ENCODE measurements at regions not wholly inside any gene's neighbourhood (a gene's known extent, or its start where the extent isn't known, plus 50 kb on each side); places are given as distances from the start of the nearest gene placed in this dataset.

DNA sequence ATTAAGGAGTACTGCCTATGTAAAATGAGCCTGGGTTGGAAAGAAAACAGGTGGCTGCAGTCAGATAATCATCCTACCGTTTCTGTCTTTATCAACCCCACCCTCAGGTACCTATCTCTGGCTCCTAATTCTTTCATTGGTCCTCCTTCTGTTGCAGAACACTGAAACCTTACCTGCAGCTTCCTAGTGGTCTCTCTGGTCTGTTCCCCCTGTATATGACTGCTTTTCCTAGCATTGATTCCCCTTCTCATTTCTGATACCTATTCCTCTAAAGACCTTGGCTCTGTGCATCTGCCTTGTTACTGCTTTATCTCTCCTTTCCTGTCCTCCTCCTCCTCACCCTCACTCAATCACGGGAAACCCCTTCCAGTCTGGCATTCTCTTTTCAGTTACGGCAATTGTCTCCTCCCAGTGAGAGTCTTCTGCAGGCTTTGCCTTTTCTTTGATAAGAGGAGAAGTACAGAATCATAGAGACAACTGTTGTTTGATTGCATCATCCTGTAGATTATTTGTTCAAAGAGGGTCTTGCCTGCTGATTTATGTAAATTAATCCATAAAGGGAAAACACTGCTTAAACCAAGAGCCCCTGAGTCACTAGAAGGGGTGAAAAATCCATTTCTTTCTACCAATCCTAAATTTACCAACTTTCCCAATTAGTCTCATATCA, 301.2 kb downstream of the AASDHPPT start:
- TF ChIP-seq, protein P1, sequence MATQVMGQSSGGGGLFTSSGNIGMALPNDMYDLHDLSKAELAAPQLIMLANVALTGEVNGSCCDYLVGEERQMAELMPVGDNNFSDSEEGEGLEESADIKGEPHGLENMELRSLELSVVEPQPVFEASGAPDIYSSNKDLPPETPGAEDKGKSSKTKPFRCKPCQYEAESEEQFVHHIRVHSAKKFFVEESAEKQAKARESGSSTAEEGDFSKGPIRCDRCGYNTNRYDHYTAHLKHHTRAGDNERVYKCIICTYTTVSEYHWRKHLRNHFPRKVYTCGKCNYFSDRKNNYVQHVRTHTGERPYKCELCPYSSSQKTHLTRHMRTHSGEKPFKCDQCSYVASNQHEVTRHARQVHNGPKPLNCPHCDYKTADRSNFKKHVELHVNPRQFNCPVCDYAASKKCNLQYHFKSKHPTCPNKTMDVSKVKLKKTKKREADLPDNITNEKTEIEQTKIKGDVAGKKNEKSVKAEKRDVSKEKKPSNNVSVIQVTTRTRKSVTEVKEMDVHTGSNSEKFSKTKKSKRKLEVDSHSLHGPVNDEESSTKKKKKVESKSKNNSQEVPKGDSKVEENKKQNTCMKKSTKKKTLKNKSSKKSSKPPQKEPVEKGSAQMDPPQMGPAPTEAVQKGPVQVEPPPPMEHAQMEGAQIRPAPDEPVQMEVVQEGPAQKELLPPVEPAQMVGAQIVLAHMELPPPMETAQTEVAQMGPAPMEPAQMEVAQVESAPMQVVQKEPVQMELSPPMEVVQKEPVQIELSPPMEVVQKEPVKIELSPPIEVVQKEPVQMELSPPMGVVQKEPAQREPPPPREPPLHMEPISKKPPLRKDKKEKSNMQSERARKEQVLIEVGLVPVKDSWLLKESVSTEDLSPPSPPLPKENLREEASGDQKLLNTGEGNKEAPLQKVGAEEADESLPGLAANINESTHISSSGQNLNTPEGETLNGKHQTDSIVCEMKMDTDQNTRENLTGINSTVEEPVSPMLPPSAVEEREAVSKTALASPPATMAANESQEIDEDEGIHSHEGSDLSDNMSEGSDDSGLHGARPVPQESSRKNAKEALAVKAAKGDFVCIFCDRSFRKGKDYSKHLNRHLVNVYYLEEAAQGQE (IDR thresholded peaks at IDR 0.05; ENCODE audit: low read depth): no peak
- TF ChIP-seq EP300 (IDR thresholded peaks at IDR 0.05; ENCODE audit: borderline replicate concordance) (no peak), YY1 (IDR thresholded peaks at IDR 0.05; ENCODE audit: low read depth) (no peak), TAF1 (IDR thresholded peaks at IDR 0.05; ENCODE audit: low read depth) (no peak), CEBPB (IDR thresholded peaks at IDR 0.05) (no peak), ZBTB7A (IDR thresholded peaks at IDR 0.05; ENCODE audit: low read depth) (no peak), EGR1 (IDR thresholded peaks at IDR 0.05) (no peak), CREB1 (IDR thresholded peaks at IDR 0.05; ENCODE audit: low read depth) (no peak), RAD21 (IDR thresholded peaks at IDR 0.05; ENCODE audit: low read depth) (no peak)
- TF ChIP-seq, protein P2, sequence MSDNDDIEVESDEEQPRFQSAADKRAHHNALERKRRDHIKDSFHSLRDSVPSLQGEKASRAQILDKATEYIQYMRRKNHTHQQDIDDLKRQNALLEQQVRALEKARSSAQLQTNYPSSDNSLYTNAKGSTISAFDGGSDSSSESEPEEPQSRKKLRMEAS (IDR thresholded peaks at IDR 0.05): no peak

Data from Ishikawa (cell line).